Epidermal melanocyte (primary cell): ENCODE measurements at regions not wholly inside any gene's neighbourhood (a gene's known extent, or its start where the extent isn't known, plus 50 kb on each side); places are given as distances from the start of the nearest gene placed in this dataset.
"Not testable (repeated sequence)": the region's sequence is repeated elsewhere in the genome, so short reads cannot be mapped to it uniquely, and the experiment has no call there.

Experiments used
- DNase-seq: peaks from one replicate; pipeline ENCODE4 v3.0.0; 2011; ENCODE audit warnings: low spot score; ENCODE audit not compliant: insufficient read length

DNA sequence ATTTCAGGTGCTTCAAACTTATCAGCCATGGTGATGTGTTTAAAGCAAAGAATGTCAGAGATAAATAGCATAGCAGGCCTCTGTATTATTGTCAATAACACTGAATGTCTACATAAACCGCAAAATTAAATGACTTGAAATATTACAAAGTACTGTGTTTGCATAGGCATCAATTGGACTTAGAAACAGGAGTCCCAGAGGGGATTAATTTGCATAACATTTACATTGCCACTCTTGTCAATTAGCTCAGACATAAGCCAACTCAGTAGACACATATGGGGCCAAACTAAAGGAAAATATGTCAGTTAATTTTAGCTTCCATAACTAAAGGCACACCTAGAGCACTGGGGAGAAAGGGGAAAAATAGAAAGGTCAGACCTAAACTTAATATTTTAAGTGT lies 814.5 kb upstream of the NEGR1 start:
- DNase-seq: no peak

DNA sequence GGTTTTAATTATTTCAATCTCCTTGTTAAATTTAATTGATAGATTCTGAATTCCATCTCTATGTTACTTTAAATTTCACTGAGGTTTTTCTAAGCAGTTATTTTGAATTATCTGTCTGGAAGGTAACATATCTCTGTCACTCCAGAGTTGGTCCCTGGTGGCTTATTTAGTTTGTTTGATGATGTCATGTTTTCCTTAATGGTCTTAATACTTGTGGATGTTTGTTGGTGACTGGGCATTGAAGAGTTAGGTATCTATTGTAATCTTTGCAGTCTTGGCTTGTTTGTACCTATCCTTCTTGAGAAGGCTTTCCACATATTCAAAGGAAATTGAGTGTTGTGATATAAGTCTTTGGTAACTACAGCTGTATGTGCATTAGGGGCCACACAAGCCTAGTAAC lies 810.0 kb upstream of the NEGR1 start:
- DNase-seq: no peak

DNA sequence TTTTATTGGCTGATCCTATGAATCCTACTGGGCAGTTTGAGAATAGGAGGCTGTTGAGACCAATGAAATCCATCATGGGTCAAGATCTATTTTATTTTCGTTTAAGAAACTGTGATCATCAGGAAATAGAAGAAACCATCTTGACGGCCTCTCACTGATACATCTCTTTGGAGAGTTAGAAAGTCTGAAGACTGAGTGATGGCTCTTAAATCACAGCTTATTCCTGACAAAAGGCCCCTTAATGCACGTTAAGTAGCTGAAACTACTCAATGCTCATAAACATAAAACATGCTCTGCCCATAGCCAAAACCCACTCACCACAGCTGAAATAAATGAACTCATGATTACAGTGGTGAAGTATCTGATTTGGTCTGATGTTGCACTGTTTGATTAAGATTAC lies 784.5 kb upstream of the NEGR1 start:
- DNase-seq: no peak

DNA sequence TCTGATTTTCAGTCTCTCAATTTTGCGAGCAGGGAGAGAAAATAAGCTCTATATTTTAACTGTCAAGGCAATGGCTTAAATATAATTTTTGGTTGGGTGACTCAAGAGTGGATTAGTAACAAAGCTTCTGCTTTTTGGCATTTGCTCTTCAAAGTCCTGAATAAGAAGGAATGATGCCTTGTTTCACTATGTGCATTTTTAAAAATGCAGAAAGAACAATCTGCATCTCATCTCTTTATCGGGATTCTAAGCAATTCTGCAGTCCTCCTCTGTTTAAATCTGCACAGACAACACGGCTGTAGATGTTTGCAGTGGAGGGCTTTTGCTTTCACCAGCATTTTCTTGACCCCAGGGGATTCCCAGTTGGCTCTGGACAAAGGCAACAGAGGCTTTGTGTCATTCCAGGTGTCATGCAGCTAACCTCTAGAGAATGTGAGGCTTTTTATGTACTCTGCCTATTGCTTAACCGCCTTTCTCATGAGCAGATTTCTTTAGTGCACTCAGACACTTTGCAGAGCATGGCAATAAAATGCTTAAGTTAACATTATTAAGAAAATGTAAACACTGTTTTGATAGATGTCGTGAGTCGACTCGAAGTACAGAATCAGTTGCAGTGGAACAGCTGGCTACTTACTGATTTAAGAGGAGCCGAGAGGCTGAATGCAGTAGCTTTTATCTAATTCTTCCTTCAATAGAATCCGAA lies 783.2 kb upstream of the NEGR1 start:
- DNase-seq: no peak

DNA sequence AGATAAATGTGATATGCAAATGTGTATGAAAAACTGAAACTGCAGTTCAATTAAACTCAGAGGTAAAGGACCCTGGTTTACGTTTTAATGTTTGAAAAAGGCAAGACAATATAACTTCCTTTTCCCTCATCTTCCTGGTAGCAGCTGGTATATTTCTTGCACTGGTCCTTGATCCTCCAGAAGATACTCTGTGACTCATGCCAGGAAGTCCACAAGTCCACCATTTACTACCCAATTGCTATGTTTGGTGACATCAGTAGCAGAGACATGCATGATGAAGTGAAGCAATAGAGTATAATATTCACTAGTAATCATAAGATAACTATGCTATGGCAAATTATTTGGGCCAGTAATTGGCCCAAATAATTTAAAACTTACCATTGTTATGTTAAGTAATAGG lies 774.5 kb upstream of the NEGR1 start:
- DNase-seq: no peak

DNA sequence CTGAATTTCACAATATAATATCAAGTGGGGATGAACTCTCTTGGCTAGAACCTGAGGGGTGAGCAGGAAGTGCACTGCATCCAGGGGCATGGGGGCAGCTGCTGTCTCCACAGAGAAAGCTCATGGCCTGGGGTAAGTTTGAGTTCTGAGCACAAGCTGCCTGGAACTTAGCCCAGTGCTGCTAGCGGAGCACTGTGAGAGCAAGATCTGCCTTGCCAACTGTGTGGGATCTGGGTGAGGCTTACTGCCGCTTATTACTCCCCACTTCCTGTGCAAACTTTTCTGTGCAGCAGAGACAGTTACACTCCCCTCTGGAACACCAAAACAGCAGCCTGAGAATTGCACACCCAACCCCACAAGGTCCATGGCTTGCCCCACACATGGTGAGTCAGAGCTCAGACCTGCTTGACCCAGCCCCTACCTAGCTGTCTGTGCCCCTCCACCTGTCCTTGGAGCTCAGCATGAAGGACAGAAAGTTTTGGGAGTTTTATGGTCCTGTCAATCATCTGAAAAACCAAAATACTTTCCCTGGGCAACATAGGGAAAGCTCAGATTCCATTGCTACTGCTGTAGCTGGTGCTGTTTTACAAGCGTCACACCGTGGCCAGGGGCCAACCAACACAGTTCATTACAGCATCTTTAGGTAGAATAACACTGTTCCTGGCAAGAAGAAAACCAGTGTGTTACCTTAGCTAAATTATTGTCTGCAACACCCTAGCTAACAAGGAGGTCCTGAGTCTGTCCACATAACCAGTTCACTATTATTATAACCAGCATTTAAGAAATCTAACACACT lies 762.1 kb upstream of the NEGR1 start:
- DNase-seq: no peak

DNA sequence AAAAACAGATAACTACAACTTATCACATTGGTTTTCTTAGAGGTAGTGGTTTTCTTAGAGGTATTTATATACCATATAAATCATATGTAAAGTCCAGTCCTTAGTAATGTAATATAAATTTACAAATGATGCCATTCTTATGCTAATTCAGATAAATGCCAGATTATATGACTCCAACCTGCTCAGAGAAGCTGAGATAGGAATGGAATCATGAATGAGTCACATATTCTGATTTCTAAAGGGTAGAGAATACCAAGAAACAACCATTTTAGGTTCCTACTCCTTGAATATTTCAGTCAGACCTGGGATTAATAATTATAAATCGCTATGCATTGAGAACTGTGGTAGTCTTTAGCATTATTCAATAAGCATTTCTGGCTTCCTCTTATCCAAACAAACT lies 760.1 kb upstream of the NEGR1 start:
- no peak for DNase-seq

DNA sequence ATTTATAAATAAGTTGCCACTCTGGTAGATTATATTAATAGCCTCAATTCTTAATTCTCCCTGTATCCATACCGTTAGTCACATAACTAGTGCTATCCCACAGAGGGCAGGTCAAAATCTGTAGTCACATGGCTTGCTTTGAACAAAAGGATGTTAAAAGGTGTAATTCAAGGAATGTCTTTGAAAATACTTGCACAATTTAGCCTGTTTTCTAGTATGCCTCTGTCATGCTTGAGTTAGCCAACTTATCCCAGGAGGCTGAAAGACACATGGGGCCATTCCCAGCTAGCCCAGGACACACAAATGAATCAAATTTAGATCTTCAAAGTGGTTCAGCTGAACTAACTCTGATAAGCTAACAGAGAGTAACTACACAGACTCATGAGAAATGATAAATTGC lies 758.5 kb upstream of the NEGR1 start:
- no peak for DNase-seq

DNA sequence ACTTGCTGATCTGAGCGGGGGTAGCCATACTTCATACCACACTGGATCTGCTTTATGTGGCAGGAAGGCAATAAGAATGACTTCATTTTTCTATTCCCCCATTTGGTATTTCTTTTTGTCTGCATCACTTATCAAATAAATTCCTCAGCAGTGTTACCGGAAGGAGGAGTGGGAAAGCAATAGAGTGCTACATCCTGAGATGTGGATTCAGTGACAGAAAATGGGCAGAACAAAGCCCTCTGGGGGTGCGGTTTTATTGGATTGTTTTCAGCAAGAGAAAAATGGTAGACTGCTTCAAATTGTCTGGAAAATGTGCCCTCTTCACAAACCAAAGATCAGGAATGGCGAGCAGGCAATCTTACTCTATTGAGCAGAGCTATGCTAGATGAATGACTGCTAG lies 751.9 kb upstream of the NEGR1 start:
- no peak for DNase-seq

DNA sequence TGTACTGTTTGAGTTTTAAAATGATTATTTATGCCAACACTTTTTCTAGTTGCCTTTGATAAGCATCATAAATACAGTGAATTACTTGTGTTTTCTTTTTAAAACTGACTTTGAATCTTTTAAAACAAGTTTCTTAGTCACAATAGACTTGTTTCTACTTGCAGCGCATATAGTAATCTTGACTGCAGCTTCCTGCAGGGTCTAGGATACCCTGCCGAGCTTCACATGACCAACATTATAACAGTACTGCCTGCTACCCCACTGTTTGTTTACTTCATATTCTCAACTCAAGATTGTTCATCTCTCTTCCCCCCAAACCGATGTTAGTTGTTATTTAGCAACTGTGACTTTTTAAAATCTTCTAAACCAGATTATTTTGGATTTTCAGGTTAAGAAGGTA lies 751.3 kb upstream of the NEGR1 start:
- DNase-seq: no peak

DNA sequence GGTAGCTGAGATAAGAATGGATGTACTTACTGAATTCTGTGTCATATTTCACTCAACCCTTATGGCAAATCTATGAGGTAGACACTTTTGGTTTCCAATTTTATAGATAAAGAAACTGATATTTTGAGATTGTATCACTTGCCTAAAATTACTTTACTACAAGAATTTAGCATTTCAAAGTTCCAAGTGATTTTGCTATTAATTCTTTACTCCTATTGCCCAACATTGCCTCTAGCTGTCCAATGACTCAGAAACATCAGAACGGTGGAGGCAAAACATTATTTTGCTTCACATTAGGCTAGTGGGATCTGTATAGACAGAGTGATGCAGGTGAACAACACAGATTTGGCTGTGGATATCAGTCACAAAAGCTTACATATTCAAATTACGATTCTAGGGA lies 747.2 kb upstream of the NEGR1 start:
- no peak for DNase-seq

DNA sequence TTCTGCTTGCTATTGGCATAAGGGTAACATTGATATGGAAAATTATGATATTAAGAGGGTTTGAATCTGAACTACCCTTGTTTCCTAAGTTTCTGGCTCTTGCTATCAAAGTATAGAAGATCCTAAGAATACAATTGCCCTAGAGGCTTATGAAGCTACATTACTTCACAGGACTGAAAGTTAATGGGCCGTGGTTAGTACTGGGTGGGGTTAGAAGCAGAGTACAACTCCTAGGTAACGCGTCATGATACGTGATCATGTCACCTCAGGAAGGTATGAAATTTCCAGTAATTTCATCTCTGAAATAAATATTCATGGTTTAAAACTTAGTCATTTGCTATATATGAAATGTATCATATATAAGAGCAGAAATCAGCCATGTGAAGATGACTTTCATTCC lies 743.8 kb upstream of the NEGR1 start:
- DNase-seq: no peak

DNA sequence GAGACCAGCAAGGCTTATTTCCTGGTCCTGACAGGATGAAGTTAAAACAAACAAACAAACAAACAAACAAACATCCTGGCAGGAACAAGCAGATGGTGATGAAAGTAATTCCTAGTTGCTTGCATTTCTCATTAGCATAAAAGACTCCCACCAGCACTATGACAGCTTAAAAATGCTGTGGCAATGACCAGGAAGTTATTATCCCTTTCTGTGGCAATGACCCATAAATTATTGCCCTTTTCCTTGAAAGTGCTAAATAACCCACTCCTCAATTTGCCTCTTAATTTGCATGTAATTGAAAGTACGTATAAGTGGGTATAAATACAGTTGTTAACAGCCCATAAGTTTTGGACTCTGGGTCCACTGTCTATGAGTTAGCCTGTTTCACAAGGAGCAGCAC lies 727.6 kb upstream of the NEGR1 start:
- DNase-seq: no peak

DNA sequence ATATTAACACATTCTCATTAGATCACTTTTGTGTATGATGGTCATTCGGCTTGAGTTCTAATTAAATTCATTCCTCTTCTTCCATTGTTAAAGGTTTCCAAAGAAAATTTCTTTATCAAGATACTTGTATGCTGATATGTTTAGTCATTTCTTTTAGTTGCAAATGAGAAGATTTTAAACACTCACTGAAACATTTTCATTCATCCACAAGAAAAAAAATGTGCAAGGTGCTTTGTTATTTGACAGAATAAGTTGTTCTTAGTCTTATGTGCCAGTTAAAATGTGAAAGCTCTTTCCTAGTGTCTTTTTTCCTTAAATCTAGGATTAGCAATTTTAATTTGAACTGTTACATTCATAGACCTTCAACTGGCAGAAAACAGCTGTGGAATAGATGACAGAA lies 727.0 kb upstream of the NEGR1 start:
- DNase-seq: no peak

DNA sequence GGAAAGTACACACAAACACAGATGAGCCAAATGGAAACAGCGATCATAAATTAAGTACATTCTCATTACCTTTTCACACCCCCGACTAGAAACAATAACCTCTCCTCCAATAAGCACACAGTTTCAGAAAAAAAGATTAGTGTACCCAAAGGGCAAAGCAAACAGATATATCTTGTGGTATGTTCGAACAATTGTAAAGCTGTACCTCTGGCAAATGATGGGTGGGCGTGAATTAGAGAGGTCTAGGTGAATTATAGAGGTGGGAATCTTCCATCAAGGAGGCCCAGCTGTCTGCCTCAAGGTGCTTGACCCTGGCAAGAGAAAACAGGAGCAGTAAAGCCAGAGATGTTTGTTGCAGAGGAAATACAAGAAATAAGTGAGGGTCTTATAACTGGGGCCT lies 715.3 kb upstream of the NEGR1 start:
- DNase-seq: no peak

DNA sequence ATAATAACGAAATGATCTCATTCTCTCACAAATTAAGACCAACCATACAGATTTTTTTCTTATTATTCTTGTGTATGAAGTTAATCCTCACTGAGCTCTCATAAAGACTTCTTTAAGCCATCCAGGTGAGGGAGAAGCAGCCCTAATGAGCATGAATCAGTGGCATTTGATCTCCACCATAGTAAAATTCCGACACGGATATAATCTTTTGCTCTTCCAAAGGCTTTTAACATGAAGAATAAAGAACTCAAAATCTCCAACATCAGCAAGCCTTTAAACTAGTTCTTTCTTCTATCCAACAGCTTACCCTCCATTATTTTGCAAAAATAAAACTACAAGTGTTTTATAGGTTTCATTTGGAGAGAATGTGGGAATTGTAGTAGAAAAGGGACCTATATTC lies 714.7 kb upstream of the NEGR1 start:
- no peak for DNase-seq

DNA sequence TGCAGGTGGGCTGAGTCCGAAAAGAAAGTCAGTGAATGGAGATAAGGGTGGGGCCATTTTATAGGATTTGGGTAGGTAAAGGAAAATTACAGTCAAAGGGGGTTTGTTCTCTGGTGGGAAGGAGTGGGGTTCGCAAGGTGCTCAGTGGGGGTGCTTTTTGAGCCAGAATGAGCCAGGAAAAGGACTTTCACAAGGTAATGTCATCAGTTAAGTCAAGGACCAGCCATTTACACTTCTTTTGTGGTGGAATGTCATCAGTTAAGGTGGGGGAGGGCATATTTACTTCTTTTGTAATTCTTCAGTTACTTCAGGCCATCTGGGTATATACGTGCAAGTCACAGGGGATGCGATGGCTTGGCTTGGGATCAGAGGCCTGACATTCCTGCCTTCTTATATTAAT lies 705.5 kb upstream of the NEGR1 start:
- not testable (repeated sequence) for DNase-seq

DNA sequence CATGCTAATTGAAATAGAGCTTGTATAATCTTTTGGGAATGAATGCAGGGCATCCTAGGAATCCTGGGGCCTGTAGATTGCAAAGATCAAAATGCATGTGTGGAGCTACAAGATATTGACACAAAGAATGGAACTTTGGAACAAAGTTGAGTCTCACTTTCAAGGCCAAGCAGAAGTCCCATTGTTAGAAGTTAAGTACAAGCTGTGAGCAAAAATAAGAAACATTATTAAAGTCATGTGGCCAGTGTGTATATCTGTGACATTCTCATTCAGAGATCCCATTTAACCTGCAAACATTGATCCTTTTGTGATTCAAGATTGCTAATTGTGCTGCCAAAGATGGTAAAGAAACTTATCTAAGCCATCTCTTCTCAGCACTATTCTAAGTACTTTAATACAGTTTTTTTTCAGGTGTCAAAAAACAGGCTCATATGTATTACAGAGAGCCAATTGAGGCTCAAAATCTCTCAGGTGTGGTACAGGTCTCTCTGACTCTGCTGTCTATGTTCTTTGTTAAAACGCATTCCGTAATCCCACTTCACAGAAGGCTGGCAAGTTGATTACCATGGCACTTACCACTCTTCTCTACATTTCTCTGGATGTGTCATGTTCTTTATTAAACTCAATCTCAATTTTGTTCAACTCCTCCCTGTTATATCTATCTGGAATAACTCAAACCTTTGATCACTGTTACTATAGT lies 704.4 kb upstream of the NEGR1 start:
- no peak for DNase-seq

DNA sequence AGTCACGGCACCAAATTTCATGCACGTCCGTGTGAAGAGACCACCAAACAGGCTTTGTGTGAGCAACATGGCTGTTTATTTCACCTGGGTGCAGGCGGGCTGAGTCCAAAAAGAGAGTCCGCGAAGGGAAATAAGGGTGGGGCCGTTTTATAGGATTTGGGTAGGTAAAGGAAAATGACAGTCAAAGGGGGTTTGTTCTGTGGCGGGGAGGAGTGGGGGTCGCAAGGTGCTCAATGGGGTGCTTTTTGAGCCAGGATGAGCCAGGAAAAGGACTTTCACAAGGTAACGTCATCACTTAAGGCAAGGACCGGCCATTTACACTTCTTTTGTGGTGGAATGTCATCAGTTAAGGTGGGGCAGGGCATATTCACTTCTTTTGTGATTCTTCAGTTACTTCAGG lies 702.7 kb upstream of the NEGR1 start:
- DNase-seq: not testable (repeated sequence)

DNA sequence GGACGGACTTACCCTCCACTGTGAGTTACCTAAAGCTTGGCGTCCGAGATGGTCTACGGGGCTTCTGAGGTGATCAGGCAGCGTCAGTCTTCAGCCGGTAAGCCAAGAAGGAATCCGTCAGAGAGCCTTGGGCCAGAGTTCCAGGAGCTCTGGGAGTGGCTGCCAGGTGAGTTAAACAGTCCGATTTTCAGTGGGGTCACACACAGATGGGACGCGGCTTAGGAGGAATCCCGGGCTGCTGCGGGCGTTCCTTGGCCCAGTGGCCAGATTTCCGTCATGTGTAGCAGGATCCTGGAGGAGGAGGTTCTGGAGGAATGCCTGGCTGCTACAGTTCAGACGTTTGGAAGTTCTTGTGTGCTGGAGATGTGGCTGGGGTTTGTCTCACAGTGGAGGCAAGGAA lies 700.7 kb upstream of the NEGR1 start:
- DNase-seq: not testable (repeated sequence)

DNA sequence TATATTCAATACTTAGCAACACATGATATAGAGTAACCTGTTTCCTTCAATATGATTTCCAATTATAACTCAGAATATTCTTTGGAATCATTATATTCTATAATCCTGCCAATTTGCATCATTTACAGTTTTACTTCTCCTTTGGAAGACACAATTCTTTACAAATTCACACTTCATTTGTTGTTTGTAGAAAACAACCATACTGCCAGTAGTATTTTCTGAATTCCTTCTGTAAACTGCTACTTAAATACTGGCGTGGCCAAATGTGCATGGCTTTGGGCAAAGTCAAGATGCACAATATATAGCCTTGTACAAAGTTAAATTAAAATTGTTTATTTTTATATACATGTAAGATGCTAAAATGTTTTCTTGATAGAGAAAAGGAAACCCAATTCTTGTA lies 687.1 kb upstream of the NEGR1 start:
- DNase-seq: no peak

DNA sequence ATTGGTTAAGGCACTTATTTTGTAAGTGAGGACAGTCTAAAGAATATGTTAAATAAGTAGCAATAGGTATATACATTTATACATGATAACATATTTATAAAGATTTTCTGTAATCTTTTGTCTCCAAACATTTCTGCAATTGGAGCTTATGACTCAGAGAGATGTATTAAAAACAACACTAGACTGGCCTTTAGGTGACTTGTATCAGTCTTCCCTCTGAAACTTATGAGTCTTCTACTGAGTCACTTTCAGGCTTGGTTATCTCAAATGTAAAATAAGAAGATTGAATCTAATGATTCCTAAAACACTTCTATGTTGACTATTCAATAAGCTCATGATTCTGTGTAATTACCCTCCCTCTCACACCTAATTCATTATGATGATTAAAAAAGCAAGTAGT lies 672.6 kb upstream of the NEGR1 start:
- no peak for DNase-seq

DNA sequence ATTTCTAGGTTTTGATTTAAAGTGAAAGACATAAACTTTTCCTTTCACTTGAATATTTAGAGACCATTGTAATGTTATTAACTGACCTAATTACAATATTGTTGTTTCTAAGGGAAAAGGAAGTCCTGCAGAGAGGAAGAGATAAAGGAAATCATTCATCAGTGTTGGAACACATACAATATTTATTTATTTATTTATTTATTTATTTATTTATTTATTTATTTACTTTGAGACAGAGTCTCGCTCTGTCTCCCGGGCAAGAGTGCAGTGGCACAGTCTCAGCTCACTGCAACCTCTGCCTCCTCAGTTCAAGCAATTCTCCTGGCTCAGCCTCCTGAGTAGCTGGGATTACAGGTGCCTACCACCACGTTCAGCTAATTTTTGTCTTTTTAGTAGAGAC lies 668.6 kb upstream of the NEGR1 start:
- not testable (repeated sequence) for DNase-seq
